HFFc6 (cell line): ENCODE measurements at regions not wholly inside any gene's neighbourhood (a gene's known extent, or its start where the extent isn't known, plus 50 kb on each side); places are given as distances from the start of the nearest gene placed in this dataset.

ENCODE experiments used
- DNase-seq: peaks from one replicate; pipeline ENCODE4 v3.0.0-alpha.2; 2018
- H3K27ac Mint-ChIP-seq: 2 replicates; pipeline ENCODE4 v1.8.0; 2020; ENCODE audit warnings: mild to moderate bottlenecking, mixed read lengths
- H3K27me3 Mint-ChIP-seq: 2 replicates; pipeline ENCODE4 v1.8.0; 2021; ENCODE audit warnings: mild to moderate bottlenecking, moderate library complexity, mixed read lengths; ENCODE audit not compliant: insufficient read depth
- H3K36me3 Mint-ChIP-seq: 2 replicates; pipeline ENCODE4 v1.8.0; 2021; ENCODE audit warnings: low read depth, mixed read lengths
- H3K4me1 Mint-ChIP-seq: 2 replicates; pipeline ENCODE4 v1.8.0; 2020; ENCODE audit warnings: low read depth, mixed read lengths
- H3K4me3 Mint-ChIP-seq: 2 replicates; pipeline ENCODE4 v1.8.0; 2020; ENCODE audit warnings: mild to moderate bottlenecking, moderate library complexity, mixed read lengths
- H3K9me3 Mint-ChIP-seq: 2 replicates; pipeline ENCODE4 v1.8.0; 2020; ENCODE audit warnings: mild to moderate bottlenecking, mixed read lengths
- TF ChIP-seq, protein P1 (sequence below): fragments of 200-600 bp; sonication (generic); IDR thresholded peaks from 2 replicates; pipeline ENCODE4 v1.5.0; 2021; ENCODE audit warnings: antibody characterized with exemption, mild to moderate bottlenecking

DNA sequence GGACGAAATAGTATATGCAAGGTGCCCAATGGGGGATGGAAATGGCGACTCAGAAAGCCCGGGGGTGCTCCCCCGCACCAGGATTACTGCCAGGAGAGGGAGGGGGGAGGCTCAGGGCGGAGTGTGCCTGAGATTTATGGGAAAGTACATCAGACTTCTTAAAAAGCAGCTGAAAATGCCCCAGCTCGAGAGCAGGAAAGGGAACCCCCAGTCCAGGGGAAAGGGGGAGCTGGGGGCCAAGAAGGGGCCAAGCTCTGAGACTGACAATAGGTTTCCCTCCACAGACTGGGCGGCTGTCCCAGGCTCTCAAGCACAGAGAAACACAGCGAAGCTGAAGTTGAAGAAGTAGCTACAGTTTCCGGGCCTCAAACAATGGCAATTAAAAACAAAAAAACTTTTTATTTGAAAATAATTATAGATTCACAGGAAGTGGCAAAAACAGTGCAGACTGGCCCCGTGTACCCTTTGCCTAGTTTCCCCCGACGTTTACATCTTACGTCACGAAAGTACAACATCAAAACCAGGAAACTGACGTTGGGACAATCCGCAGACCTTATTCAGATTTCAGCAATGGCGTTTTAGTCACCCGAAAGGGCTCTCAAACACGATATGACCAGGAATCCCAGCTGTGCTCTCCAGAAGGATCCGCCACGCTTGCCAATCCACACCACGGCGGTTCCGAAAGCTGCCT is 83.9 kb upstream of the FGFR2 start:
- Mint-ChIP-seq H3K27me3 (peaks cover 16% of the 10 kb centered on the region), H3K36me3 (no peaks in the 10 kb centered on the region), H3K27ac (no peak overlapping the region), H3K9me3 (peaks cover 6% of the 10 kb centered on the region; the same call in 1 of the 2 replicates), H3K4me3 (no peak overlapping the region), H3K4me1 (no peaks in the 10 kb centered on the region)
- TF ChIP-seq, protein P1, sequence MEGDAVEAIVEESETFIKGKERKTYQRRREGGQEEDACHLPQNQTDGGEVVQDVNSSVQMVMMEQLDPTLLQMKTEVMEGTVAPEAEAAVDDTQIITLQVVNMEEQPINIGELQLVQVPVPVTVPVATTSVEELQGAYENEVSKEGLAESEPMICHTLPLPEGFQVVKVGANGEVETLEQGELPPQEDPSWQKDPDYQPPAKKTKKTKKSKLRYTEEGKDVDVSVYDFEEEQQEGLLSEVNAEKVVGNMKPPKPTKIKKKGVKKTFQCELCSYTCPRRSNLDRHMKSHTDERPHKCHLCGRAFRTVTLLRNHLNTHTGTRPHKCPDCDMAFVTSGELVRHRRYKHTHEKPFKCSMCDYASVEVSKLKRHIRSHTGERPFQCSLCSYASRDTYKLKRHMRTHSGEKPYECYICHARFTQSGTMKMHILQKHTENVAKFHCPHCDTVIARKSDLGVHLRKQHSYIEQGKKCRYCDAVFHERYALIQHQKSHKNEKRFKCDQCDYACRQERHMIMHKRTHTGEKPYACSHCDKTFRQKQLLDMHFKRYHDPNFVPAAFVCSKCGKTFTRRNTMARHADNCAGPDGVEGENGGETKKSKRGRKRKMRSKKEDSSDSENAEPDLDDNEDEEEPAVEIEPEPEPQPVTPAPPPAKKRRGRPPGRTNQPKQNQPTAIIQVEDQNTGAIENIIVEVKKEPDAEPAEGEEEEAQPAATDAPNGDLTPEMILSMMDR = no peak
- DNase-seq = no peak

DNA sequence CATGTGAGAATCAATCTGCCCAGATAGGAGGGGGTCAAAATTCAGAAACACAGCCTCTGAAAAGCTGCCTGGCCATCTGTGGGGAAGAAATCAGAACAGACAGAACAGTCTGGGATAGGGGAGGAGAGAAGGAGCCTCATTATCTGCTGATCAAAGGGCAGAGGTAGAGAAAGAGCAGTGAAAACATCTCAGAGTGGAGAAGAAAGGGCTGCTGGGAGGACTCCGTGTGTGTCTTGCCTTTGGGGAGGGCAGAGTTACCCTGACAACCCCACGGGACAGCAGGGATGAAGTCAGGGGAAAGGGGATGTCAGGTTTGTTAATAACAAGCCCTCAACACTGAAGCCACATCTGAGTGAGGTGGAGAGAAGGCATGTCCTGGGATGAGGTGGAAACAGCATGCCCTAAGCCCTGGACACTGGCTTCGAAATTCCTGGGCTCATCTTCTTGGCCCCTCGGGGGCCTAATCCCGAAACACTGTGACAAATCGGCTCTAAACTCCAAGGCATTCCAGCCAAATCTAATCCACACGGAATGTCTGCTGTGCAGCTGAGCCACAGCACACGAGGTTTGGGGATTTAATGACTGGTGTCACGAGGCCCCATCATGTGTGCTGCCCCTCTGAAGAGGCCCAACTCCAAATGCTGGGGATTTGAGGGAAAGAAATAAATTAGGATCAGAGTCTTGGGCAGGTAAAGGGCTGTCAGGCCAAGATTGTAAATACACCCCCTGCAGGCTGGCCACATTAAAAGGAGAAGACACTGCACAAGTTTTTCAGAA is 82.8 kb upstream of the FGFR2 start:
- peaks cover 16% of the 10 kb centered on the region for H3K27me3 Mint-ChIP-seq
- no peak for DNase-seq
- TF ChIP-seq, protein P1 = no peak
- H3K27ac Mint-ChIP-seq = no peak overlapping the region
- H3K9me3 Mint-ChIP-seq = peaks cover 7% of the 10 kb centered on the region
- H3K4me1 Mint-ChIP-seq = no peaks in the 10 kb centered on the region
- H3K36me3 Mint-ChIP-seq = no peaks in the 10 kb centered on the region
- H3K4me3 Mint-ChIP-seq = no peak overlapping the region

DNA sequence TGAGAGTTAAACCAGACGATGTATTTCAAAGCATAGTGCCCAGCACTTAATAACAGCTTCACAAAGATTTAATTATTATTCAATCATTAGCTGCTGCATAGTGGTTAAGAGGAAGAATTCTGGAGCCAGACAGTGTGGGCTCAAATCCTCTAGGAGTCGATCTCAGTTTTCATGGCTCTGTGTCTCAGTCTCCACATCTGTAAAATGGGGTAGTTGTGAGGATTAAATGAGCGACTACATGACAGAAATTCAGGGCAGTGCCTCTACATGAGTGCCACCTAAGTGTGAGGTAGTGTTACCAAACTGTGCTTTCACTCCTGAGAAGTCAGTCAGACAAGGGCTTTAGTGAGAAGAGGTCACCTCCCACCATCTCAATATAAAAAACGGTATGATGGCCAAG is 81.7 kb upstream of the FGFR2 start:
- TF ChIP-seq, protein P1 = no peak
- H3K36me3 Mint-ChIP-seq = no peaks in the 10 kb centered on the region
- no peak for DNase-seq
- H3K4me1 Mint-ChIP-seq = no peaks in the 10 kb centered on the region
- no peak overlapping the region for H3K27ac Mint-ChIP-seq
- peaks cover 12% of the 10 kb centered on the region for H3K27me3 Mint-ChIP-seq
- peaks cover 13% of the 10 kb centered on the region for H3K9me3 Mint-ChIP-seq
- H3K4me3 Mint-ChIP-seq = no peak overlapping the region

DNA sequence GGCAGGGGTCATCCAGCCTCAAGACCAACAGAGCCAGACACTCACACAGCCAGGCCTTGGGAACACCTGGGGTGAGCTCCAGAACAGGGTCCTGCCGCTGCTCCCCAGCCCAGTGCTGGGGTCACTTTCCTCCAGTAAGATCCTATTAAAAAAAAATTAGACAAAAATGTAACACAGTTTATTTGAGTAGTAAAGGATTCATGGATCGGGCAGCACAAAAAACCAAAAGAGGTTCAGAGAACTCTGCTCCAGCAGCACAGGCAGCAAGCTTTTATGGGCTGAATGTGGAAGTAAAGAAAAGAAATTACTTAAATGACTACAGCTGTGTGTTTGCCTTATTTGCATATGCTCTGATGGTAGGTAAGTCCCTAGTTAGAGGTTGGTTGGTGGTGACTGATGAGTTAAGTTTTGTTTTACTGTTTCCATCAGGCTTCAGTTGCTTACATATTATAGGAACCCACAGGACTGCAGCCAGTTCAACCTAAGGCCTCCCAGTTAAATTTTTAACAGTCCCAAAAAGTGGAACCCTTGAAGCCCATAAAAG is 80.5 kb upstream of the FGFR2 start:
- H3K36me3 Mint-ChIP-seq = no peaks in the 10 kb centered on the region
- H3K27me3 Mint-ChIP-seq = peaks cover 12% of the 10 kb centered on the region

DNA sequence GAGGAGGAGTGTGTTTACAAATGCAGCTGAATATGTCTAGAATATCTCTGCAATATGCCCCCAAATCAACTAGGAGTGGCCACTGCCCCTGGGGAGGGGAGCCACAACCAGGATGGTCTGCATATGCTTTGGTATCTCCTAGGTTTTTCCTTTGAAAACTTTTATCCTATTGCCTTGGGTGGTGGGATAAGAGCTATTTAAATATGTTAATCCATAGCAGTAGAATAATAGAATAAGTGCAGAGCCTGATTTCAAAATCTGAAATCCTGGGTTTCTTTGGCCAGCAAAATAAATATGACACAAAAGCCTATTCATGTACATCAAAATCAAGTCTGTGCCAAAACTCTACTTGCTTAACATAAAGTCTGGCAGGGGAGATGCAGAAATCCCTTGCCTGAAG is 79.6 kb upstream of the FGFR2 start:
- TF ChIP-seq, protein P1 = no peak
- no peak for DNase-seq
- peaks cover 12% of the 10 kb centered on the region for H3K27me3 Mint-ChIP-seq
- H3K4me3 Mint-ChIP-seq = no peak overlapping the region
- H3K9me3 Mint-ChIP-seq = peaks cover 15% of the 10 kb centered on the region
- no peaks in the 10 kb centered on the region for H3K36me3 Mint-ChIP-seq
- H3K27ac Mint-ChIP-seq = no peak overlapping the region
- no peaks in the 10 kb centered on the region for H3K4me1 Mint-ChIP-seq

More for the DNA sequence above, 80.5 kb upstream of the FGFR2 start:
- Mint-ChIP-seq H3K27ac (no peak overlapping the region), H3K4me1 (no peaks in the 10 kb centered on the region), H3K9me3 (peaks cover 15% of the 10 kb centered on the region), H3K4me3 (no peak overlapping the region)
- TF ChIP-seq, protein P1 = no peak
- no peak for DNase-seq
